ENCODE measurements at regions not wholly inside any gene's neighbourhood (a gene's known extent, or its start where the extent isn't known, plus 50 kb on each side); places are given as distances from the start of the nearest gene placed in this dataset.

DNA sequence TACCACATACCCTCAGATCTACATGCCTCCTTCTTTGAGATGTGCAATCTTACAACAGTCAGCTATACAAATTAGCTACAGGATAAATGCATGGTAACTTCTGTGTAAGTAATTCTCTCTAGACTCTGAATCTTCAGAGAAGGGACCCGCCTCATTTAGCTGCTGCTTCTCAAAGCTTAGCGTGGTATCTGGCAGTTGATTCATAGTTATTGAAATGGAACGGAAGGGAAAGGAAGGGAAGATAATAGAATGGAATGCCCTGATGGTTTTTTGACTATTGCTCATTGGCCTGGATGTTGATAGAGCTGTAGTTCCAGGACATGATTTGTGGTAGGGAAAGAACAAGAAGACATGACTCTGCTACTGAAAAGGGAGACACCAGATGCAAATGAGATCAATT is 498.1 kb upstream of the CRIM1 start:
- Histone ChIP-seq H2AFZ (ENCODE audit: low read depth, low read length, severe bottlenecking) (no peak overlapping the region), H3K9ac (ENCODE audit: low read length) (no peak overlapping the region), H3K27me3 (ENCODE audit: low read length) (no peaks in the 10 kb centered on the region), H3K4me3 (ENCODE audit: insufficient read depth, low read length, poor library complexity, severe bottlenecking) (no peak overlapping the region), H3K9me2 (replicated peaks; ENCODE audit: insufficient read depth, low read length) (no peaks in the 10 kb centered on the region), H4K20me1 (ENCODE audit: low read depth, low read length) (no peaks in the 10 kb centered on the region), H3K9me3 (ENCODE audit: insufficient read depth, low read length) (no peaks in the 10 kb centered on the region), H3F3A (ENCODE audit: insufficient read depth) (no peaks in the 10 kb centered on the region), H3K79me2 (ENCODE audit: insufficient read depth, low read length) (no peaks in the 10 kb centered on the region), H3K27ac (ENCODE audit: low read depth, low read length) (no peak overlapping the region), H3K36me3 (ENCODE audit: low read length) (no peaks in the 10 kb centered on the region), H3K4me2 (ENCODE audit: low read depth, low read length, poor library complexity, severe bottlenecking) (no peak overlapping the region)
- TF ChIP-seq, protein P1, sequence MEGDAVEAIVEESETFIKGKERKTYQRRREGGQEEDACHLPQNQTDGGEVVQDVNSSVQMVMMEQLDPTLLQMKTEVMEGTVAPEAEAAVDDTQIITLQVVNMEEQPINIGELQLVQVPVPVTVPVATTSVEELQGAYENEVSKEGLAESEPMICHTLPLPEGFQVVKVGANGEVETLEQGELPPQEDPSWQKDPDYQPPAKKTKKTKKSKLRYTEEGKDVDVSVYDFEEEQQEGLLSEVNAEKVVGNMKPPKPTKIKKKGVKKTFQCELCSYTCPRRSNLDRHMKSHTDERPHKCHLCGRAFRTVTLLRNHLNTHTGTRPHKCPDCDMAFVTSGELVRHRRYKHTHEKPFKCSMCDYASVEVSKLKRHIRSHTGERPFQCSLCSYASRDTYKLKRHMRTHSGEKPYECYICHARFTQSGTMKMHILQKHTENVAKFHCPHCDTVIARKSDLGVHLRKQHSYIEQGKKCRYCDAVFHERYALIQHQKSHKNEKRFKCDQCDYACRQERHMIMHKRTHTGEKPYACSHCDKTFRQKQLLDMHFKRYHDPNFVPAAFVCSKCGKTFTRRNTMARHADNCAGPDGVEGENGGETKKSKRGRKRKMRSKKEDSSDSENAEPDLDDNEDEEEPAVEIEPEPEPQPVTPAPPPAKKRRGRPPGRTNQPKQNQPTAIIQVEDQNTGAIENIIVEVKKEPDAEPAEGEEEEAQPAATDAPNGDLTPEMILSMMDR (IDR thresholded peaks at IDR 0.05; ENCODE audit: insufficient read depth, low read length, poor library complexity, severe bottlenecking), result no peak
- TF ChIP-seq EZH2phosphoT487 (conservative IDR thresholded peaks at IDR 0.05; ENCODE audit: low read length), result no peak

DNA sequence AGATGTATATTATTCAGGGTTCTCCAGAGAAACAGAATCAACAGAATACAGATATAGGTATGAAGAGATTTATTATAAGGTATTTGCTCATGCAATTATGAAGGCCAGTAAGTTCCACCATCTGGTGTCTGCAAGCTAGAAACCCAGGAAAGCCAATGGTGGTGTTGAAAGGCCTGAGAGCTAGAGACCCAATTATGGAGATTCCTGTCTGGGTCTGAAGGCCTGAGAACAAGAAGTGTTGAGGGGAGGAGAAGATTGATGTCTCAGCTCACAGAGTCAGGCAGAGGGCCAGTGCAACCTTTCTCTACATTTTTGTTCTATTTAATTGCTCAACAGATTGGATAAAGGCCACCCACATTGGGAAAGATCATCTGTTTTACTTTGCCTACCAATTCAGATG is 524.2 kb upstream of the CRIM1 start:
- Histone ChIP-seq H3F3A (ENCODE audit: insufficient read depth) (no peaks in the 10 kb centered on the region), H4K20me1 (ENCODE audit: low read depth, low read length) (no peaks in the 10 kb centered on the region), H3K79me2 (ENCODE audit: insufficient read depth, low read length) (no peaks in the 10 kb centered on the region)

DNA sequence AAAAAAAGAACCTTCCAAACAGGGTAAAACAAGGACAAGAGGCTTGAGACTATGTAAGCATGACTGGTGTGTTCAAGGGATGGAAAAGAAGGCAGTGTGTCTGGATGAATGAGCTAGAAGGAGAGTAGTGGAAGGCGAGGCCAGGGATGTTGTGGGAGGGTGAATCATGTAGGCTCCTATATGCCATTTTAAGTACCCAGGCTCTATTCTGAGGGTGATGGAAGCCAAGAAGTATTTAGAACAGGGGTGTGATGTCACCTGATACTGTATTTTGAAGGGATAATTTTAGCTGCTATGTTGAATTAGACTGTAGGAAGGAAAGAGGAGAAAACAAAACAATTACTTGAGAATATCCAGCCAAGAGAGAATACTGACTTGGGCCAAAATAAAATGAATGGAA is 524.7 kb upstream of the CRIM1 start:
- H3K27me3 ChIP-seq (ENCODE audit: low read length), result no peaks in the 10 kb centered on the region
- H3K27ac ChIP-seq (ENCODE audit: low read depth, low read length), result no peak overlapping the region
- no peaks in the 10 kb centered on the region for H3K36me3 ChIP-seq (ENCODE audit: low read length)
- no peak overlapping the region for H3K4me3 ChIP-seq (ENCODE audit: insufficient read depth, low read length, poor library complexity, severe bottlenecking)
- no peak overlapping the region for H3K9ac ChIP-seq (ENCODE audit: low read length)
- TF ChIP-seq, protein P1 (IDR thresholded peaks at IDR 0.05; ENCODE audit: insufficient read depth, low read length, poor library complexity, severe bottlenecking), result no peak
- no peak for TF ChIP-seq EZH2phosphoT487 (conservative IDR thresholded peaks at IDR 0.05; ENCODE audit: low read length)
- H3K9me3 ChIP-seq (ENCODE audit: insufficient read depth, low read length), result no peaks in the 10 kb centered on the region
- H3K9me2 ChIP-seq (replicated peaks; ENCODE audit: insufficient read depth, low read length), result no peaks in the 10 kb centered on the region
- H3F3A ChIP-seq (ENCODE audit: insufficient read depth), result no peaks in the 10 kb centered on the region
- H3K4me2 ChIP-seq (ENCODE audit: low read depth, low read length, poor library complexity, severe bottlenecking), result no peak overlapping the region
- no peak overlapping the region for H2AFZ ChIP-seq (ENCODE audit: low read depth, low read length, severe bottlenecking)
- no peaks in the 10 kb centered on the region for H4K20me1 ChIP-seq (ENCODE audit: low read depth, low read length)
- H3K79me2 ChIP-seq (ENCODE audit: insufficient read depth, low read length), result no peaks in the 10 kb centered on the region

More for the DNA sequence above, 524.2 kb upstream of the CRIM1 start:
- Histone ChIP-seq H3K36me3 (ENCODE audit: low read length) (no peaks in the 10 kb centered on the region), H3K4me2 (ENCODE audit: low read depth, low read length, poor library complexity, severe bottlenecking) (no peak overlapping the region), H3K4me3 (ENCODE audit: insufficient read depth, low read length, poor library complexity, severe bottlenecking) (no peak overlapping the region), H3K9me3 (ENCODE audit: insufficient read depth, low read length) (no peaks in the 10 kb centered on the region), H2AFZ (ENCODE audit: low read depth, low read length, severe bottlenecking) (no peak overlapping the region), H3K27ac (ENCODE audit: low read depth, low read length) (no peak overlapping the region), H3K9me2 (replicated peaks; ENCODE audit: insufficient read depth, low read length) (no peaks in the 10 kb centered on the region), H3K9ac (ENCODE audit: low read length) (no peak overlapping the region), H3K27me3 (ENCODE audit: low read length) (no peaks in the 10 kb centered on the region)
- TF ChIP-seq, protein P1 (IDR thresholded peaks at IDR 0.05; ENCODE audit: insufficient read depth, low read length, poor library complexity, severe bottlenecking), result no peak
- TF ChIP-seq EZH2phosphoT487 (conservative IDR thresholded peaks at IDR 0.05; ENCODE audit: low read length), result no peak

Measured in SU-DHL-6 (cell line).